OCI-LY1 (cell line): ENCODE measurements at regions not wholly inside any gene's neighbourhood (a gene's known extent, or its start where the extent isn't known, plus 50 kb on each side); places are given as distances from the start of the nearest gene placed in this dataset.

Experiments used
- H2AFZ ChIP-seq: fragments of 200-600 bp; sonication (generic), shearing (Covaris generic); 2 replicates; pipeline ENCODE4 v1.6.0; 2014; ENCODE audit warnings: antibody characterized with exemption, mild to moderate bottlenecking, low read length
- H3F3A ChIP-seq: fragments of 200-600 bp; sonication (generic), shearing (Covaris generic); 2 replicates; pipeline ENCODE4 v1.6.0; 2014; ENCODE audit warnings: mild to moderate bottlenecking, antibody characterized with exemption, low read length, moderate library complexity; ENCODE audit not compliant: insufficient read depth
- H3K27ac ChIP-seq: fragments of 200-600 bp; sonication (generic); 2 replicates; pipeline ENCODE4 v1.5.1; 2014; ENCODE audit warnings: low read length, mixed run types, mild to moderate bottlenecking, low read depth; ENCODE audit not compliant: poor library complexity, severe bottlenecking
- H3K27me3 ChIP-seq: fragments of 200-600 bp; sonication (generic); 2 replicates; pipeline ENCODE4 v1.6.0; 2014; ENCODE audit warnings: antibody characterized with exemption, mild to moderate bottlenecking, low read length, moderate library complexity; ENCODE audit not compliant: insufficient read depth
- H3K36me3 ChIP-seq: fragments of 200-600 bp; sonication (generic); 2 replicates; pipeline ENCODE4 v1.6.1; 2014; ENCODE audit warnings: mild to moderate bottlenecking, antibody characterized with exemption, low read length, moderate library complexity, mixed read lengths; ENCODE audit not compliant: insufficient read depth
- H3K4me1 ChIP-seq: fragments of 200-600 bp; sonication (generic); 2 replicates; pipeline ENCODE4 v1.5.1; 2014; ENCODE audit warnings: mild to moderate bottlenecking, low read length, moderate library complexity; ENCODE audit not compliant: insufficient read depth, severe bottlenecking
- H3K4me2 ChIP-seq: fragments of 200-600 bp; sonication (generic), shearing (Covaris generic); 2 replicates; pipeline ENCODE4 v1.6.1; 2014; ENCODE audit warnings: low read length
- H3K4me3 ChIP-seq: fragments of 200-600 bp; sonication (generic); 2 replicates; pipeline ENCODE4 v1.5.1; 2014; ENCODE audit warnings: low read length, low read depth, mild to moderate bottlenecking, mixed read lengths; ENCODE audit not compliant: poor library complexity, severe bottlenecking
- H3K79me2 ChIP-seq: fragments of 200-600 bp; shearing (Covaris generic); 2 replicates; pipeline ENCODE4 v1.6.1; 2016; ENCODE audit warnings: mixed run types, low read length, mixed read lengths; ENCODE audit not compliant: insufficient read depth
- H3K9ac ChIP-seq: fragments of 200-600 bp; sonication (generic), shearing (Covaris generic); 2 replicates; pipeline ENCODE4 v1.6.1; 2014; ENCODE audit warnings: mild to moderate bottlenecking, low read length, mixed read lengths
- H3K9me2 ChIP-seq: fragments of 200-600 bp; sonication (generic), shearing (Covaris generic); 2 replicates; pipeline ENCODE4 v1.6.1; 2014; ENCODE audit warnings: low read depth, mild to moderate bottlenecking, low read length, mixed read lengths
- H3K9me3 ChIP-seq: fragments of 200-600 bp; shearing (Covaris generic); 2 replicates; pipeline ENCODE4 v1.6.1; 2014; ENCODE audit warnings: low read length, mixed read lengths
- H4K20me1 ChIP-seq: fragments of 200-600 bp; sonication (generic), shearing (Covaris generic); 2 replicates; pipeline ENCODE4 v1.6.0; 2016; ENCODE audit warnings: mild to moderate bottlenecking, low read length; ENCODE audit not compliant: insufficient read depth
- EZH2 ChIP-seq: fragments of 200-600 bp; sonication (generic), shearing (Covaris generic); IDR thresholded peaks from 2 replicates; pipeline ENCODE4 v1.8.0; 2017; ENCODE audit warnings: borderline replicate concordance, mixed run types, mild to moderate bottlenecking, antibody characterized with exemption, low read length, moderate library complexity, mixed read lengths
- TF ChIP-seq, protein P1 (sequence below): fragments of 200-600 bp; sonication (generic), shearing (Covaris generic); IDR thresholded peaks from 2 replicates; pipeline ENCODE4 v1.5.1; 2017; ENCODE audit warnings: mild to moderate bottlenecking, antibody characterized with exemption, low read length, moderate library complexity, mixed read lengths

DNA sequence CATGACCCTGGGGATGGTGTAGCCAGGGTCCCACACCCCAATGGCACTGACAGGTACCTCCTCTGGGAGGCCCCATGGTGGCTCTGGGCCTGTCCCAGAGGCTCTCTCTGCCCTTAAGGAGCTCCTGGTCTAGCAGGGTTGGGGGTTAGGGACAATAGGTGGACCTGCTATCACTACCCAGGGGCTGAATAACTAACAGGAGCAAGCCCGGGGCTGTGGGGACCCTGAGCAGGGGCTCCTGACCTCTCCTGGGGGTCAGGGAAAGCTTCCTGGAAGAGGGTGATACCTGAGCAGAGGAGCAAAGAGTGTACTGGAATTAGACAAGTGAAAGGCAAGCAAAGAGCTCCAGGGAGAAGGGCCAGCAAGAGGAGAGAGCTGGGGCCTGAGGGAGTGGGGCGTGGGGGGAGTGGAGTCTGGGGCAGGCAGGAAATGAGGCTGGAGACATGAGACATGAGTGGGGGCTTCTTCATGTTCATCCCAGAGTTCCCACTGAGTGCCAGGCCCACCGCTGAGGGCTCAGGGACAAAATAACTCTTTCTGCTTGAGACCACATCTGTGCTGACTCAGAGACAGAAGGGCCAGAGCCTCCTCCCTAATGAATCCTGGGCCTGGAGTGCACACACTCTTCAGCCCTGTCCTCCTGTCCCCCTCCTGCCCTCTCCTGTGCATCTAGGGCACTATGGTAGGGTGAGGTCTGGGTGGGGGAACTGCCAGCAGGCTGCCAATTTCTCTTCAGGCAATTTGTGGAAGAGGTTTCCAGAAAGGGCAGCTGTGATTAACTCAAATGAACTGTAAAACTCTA is 517.6 kb downstream of the PTPRU start:
- H3K4me3 ChIP-seq: no peak overlapping the region
- no peaks in the 10 kb centered on the region for H3K4me1 ChIP-seq
- H3K27me3 ChIP-seq: no peaks in the 10 kb centered on the region
- H2AFZ ChIP-seq: no peak overlapping the region
- no peak for TF ChIP-seq EZH2
- TF ChIP-seq, protein P1, sequence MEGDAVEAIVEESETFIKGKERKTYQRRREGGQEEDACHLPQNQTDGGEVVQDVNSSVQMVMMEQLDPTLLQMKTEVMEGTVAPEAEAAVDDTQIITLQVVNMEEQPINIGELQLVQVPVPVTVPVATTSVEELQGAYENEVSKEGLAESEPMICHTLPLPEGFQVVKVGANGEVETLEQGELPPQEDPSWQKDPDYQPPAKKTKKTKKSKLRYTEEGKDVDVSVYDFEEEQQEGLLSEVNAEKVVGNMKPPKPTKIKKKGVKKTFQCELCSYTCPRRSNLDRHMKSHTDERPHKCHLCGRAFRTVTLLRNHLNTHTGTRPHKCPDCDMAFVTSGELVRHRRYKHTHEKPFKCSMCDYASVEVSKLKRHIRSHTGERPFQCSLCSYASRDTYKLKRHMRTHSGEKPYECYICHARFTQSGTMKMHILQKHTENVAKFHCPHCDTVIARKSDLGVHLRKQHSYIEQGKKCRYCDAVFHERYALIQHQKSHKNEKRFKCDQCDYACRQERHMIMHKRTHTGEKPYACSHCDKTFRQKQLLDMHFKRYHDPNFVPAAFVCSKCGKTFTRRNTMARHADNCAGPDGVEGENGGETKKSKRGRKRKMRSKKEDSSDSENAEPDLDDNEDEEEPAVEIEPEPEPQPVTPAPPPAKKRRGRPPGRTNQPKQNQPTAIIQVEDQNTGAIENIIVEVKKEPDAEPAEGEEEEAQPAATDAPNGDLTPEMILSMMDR: no peak
- no peaks in the 10 kb centered on the region for H3F3A ChIP-seq
- H3K9ac ChIP-seq: no peak overlapping the region
- no peak overlapping the region for H3K27ac ChIP-seq
- no peaks in the 10 kb centered on the region for H3K9me2 ChIP-seq
- H3K36me3 ChIP-seq: no peaks in the 10 kb centered on the region
- no peaks in the 10 kb centered on the region for H3K9me3 ChIP-seq
- H4K20me1 ChIP-seq: no peaks in the 10 kb centered on the region
- H3K79me2 ChIP-seq: no peaks in the 10 kb centered on the region
- no peak overlapping the region for H3K4me2 ChIP-seq

DNA sequence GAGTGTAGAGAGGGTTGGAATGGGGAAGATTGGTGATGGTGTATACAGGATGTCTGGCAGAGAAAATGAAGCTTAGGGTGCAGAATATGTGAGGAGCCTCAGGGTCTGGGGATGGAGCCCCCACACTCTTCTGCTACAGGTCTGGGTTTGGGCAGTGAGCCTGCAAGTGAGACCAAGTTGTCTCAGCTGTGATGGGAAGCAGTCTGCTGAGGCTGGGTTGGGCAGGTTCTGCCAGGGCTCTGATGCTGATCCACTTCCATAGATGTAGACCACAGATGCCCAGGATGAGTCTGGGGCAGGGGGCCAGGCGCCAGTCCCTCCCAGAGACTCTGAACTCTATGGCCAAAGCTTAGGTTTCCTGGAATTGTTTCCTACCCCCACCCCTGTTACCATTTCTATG is 516.9 kb downstream of the PTPRU start:
- Histone ChIP-seq H3K4me1 (no peaks in the 10 kb centered on the region), H3K9me2 (no peaks in the 10 kb centered on the region), H2AFZ (no peak overlapping the region), H3K36me3 (no peaks in the 10 kb centered on the region), H3K9ac (no peak overlapping the region), H3K79me2 (no peaks in the 10 kb centered on the region), H3K27ac (no peak overlapping the region), H3K4me2 (no peak overlapping the region), H3K4me3 (no peak overlapping the region), H3F3A (no peaks in the 10 kb centered on the region), H4K20me1 (no peaks in the 10 kb centered on the region), H3K27me3 (no peaks in the 10 kb centered on the region), H3K9me3 (no peaks in the 10 kb centered on the region)
- no peak for TF ChIP-seq EZH2
- TF ChIP-seq, protein P1: no peak

DNA sequence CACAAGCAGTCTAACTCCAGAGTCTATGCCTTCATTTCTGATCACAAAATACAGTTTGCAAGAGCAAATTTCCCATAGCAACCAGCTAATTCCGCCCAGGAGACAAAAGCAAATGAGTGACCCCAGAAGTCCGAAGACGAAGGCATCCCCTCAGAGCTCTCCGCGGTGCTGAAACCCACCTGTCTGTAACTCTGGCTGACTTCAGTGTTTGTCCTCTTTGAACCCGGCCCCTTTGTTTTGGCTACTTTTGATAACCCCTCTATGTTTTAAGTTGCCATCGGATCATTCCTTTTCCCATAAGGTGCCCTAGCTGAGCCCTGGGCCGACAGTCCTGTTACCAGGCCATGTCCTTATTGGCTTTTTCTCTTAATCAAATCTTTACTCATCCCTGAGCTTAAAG is 515.8 kb downstream of the PTPRU start:
- Histone ChIP-seq H3K9me3 (no peaks in the 10 kb centered on the region), H3K27ac (no peak overlapping the region), H3K9me2 (no peaks in the 10 kb centered on the region), H2AFZ (no peak overlapping the region), H4K20me1 (no peaks in the 10 kb centered on the region), H3K27me3 (no peaks in the 10 kb centered on the region), H3K9ac (no peak overlapping the region), H3K79me2 (no peaks in the 10 kb centered on the region), H3K4me2 (no peak overlapping the region), H3F3A (no peaks in the 10 kb centered on the region), H3K36me3 (no peaks in the 10 kb centered on the region), H3K4me3 (no peak overlapping the region), H3K4me1 (no peaks in the 10 kb centered on the region)
- no peak for TF ChIP-seq EZH2
